ENCODE measurements at regions not wholly inside any gene's neighbourhood (a gene's known extent, or its start where the extent isn't known, plus 50 kb on each side); places are given as distances from the start of the nearest gene placed in this dataset.

DNA sequence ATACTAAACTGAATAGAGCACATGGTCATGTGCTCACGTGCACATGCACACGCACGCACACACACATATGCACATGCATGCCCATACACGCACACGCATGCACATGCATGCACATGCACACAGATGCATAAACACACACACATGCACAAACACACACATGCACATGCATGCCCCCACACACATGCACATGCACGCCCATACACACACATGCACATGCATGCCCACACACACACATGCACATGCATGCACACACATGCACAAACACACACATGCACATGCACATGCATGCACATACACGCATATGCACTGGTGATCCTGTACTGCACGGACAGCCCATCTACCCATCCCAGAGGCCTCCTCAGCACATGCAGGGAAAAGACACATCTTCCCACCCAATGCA is 426.6 kb downstream of the OCA2 start:
- H3K4me3 ChIP-seq (ENCODE audit: low read depth, low read length) = no peak overlapping the region
- no peaks in the 10 kb centered on the region for H3K9me3 ChIP-seq (ENCODE audit: control insufficient read depth, insufficient read depth, low read length)
- no peaks in the 10 kb centered on the region for H3K4me1 ChIP-seq (ENCODE audit: control insufficient read depth, insufficient read depth, low read length)
- no peaks in the 10 kb centered on the region for H3K27me3 ChIP-seq (ENCODE audit: control insufficient read depth, insufficient read depth, low read length)
- H3K9ac ChIP-seq (ENCODE audit: low read depth, low read length) = no peak overlapping the region
- no peak overlapping the region for H3K27ac ChIP-seq (ENCODE audit: low read depth, low read length)
- no peaks in the 10 kb centered on the region for H3K36me3 ChIP-seq (ENCODE audit: control insufficient read depth, insufficient read depth, low read length)

DNA sequence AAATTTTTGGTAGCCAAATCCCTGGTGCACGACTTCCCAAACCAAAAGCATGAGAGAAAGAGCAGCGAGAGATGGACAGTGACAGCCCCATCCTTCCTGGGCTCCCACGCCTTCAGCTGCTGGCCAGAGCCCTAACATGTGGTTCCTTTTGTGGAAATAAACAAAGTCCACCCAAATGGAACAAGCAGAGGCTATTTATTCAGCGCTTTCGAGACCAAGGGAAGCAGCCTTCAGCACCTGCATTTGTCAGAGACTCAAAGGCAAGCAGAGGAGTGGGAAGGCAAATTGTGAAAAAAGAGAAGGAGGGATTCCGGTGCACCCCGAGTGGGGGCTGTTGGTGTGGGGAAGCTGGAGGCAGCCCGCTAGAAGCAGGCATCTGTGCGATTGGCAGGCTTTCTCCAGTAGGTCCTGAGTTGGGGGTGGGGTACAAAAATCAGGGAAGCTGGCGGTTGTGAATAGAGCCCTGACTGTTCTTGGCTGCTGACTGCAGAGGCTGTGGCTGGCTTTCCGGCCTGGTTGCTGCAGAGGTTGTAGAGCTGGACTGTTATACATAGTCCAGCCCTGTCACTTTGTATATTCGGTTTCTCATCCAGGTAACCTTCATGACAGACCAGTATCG is 427.2 kb downstream of the OCA2 start:
- no peak overlapping the region for H3K4me3 ChIP-seq (ENCODE audit: low read depth, low read length)
- no peak overlapping the region for H3K27ac ChIP-seq (ENCODE audit: low read depth, low read length)
- no peaks in the 10 kb centered on the region for H3K36me3 ChIP-seq (ENCODE audit: control insufficient read depth, insufficient read depth, low read length)
- no peak overlapping the region for H3K9ac ChIP-seq (ENCODE audit: low read depth, low read length)
- no peaks in the 10 kb centered on the region for H3K4me1 ChIP-seq (ENCODE audit: control insufficient read depth, insufficient read depth, low read length)
- no peaks in the 10 kb centered on the region for H3K9me3 ChIP-seq (ENCODE audit: control insufficient read depth, insufficient read depth, low read length)
- H3K27me3 ChIP-seq (ENCODE audit: control insufficient read depth, insufficient read depth, low read length) = no peaks in the 10 kb centered on the region

GRCh38 chr15:27670486-27671209 is 428.5 kb downstream of the OCA2 start:
- Histone ChIP-seq H3K4me1 (ENCODE audit: control insufficient read depth, insufficient read depth, low read length) (no peaks in the 10 kb centered on the region), H3K27me3 (ENCODE audit: control insufficient read depth, insufficient read depth, low read length) (no peaks in the 10 kb centered on the region), H3K9ac (ENCODE audit: low read depth, low read length) (no peak overlapping the region), H3K36me3 (ENCODE audit: control insufficient read depth, insufficient read depth, low read length) (no peaks in the 10 kb centered on the region), H3K9me3 (ENCODE audit: control insufficient read depth, insufficient read depth, low read length) (no peaks in the 10 kb centered on the region), H3K27ac (ENCODE audit: low read depth, low read length) (no peak overlapping the region), H3K4me3 (ENCODE audit: low read depth, low read length) (no peak overlapping the region)

DNA sequence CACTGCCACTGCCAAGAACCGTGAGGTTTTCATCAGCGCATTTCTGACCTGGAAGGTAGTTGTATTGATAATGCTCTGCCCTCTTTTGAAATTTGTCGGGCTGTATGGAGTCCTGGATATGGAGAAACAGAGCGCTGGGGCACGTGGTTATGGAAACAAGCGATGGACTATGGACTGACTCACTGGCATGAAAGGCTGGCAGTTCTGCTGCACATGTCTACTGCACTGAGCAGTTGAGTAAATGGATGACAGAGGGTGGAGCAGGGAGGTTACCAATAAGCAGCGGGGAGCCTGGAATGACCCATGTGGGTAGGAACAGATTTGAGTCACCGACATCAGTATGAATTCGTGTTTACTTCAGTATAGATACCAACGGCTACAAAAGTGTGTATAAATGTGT is 429.5 kb downstream of the OCA2 start:
- Histone ChIP-seq H3K27ac (ENCODE audit: low read depth, low read length) (no peak overlapping the region), H3K9ac (ENCODE audit: low read depth, low read length) (no peak overlapping the region), H3K36me3 (ENCODE audit: control insufficient read depth, insufficient read depth, low read length) (no peaks in the 10 kb centered on the region), H3K4me1 (ENCODE audit: control insufficient read depth, insufficient read depth, low read length) (no peaks in the 10 kb centered on the region), H3K27me3 (ENCODE audit: control insufficient read depth, insufficient read depth, low read length) (no peaks in the 10 kb centered on the region), H3K9me3 (ENCODE audit: control insufficient read depth, insufficient read depth, low read length) (no peaks in the 10 kb centered on the region), H3K4me3 (ENCODE audit: low read depth, low read length) (no peak overlapping the region)

DNA sequence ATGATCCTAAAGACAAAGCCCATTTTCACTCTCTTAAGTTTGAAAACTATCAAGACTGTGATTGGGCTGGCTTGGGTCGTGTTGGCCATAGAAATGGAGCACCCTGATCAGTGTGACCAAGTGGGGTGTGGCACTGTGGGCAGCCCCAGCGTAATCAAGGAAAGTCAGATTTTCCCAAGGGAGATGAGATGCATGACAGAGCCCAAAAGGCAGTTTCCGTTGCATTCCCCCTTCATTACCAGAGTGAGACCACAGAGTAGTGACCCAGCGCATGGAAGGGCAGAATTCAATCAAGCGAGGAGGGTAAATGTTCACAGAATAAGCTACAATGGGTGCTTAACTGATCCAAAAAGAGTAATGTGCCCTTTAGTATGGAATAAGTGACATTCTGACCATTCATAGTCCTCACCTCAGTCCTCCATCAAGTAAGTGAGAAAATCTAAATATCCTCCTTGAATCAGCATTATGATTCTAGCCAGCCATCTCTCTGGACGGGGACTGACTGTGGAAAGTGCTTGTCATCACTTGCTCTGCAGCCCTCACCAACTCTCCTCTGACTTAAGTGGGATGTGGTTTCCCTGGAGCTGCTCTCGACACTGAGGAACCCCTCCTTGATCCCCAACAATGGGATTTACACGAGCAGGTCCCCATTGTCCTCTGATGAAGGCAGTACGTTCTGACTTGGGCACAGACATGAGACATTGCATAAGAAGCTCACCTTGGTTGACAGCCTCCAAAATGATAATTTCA is 430.5 kb downstream of the OCA2 start:
- Histone ChIP-seq H3K9me3 (ENCODE audit: control insufficient read depth, insufficient read depth, low read length) (no peaks in the 10 kb centered on the region), H3K4me1 (ENCODE audit: control insufficient read depth, insufficient read depth, low read length) (no peaks in the 10 kb centered on the region), H3K27me3 (ENCODE audit: control insufficient read depth, insufficient read depth, low read length) (no peaks in the 10 kb centered on the region), H3K4me3 (ENCODE audit: low read depth, low read length) (no peak overlapping the region), H3K36me3 (ENCODE audit: control insufficient read depth, insufficient read depth, low read length) (no peaks in the 10 kb centered on the region), H3K27ac (ENCODE audit: low read depth, low read length) (no peak overlapping the region), H3K9ac (ENCODE audit: low read depth, low read length) (no peak overlapping the region)

DNA sequence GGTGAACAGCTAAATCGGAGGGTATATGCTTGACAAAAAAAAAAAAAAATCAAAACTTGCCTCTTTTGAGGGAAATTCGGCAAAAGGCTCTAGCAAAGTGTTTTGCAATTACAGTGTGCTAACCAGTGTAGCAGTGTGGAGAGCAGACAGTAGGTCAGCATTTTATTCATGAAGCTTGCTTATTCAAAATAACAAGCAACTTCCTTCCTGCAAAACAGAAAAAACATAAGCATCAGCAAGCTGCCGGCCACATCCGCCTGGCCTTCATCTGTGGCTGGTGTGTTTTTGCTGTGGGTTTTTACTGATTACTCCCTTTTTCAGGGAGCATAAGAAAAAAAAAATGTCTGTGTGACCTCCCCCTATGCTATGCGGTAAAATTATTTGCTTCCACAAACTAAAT is 434.1 kb downstream of the OCA2 start:
- Histone ChIP-seq H3K27ac (ENCODE audit: low read depth, low read length) (no peak overlapping the region), H3K9ac (ENCODE audit: low read depth, low read length) (no peak overlapping the region), H3K36me3 (ENCODE audit: control insufficient read depth, insufficient read depth, low read length) (no peaks in the 10 kb centered on the region), H3K4me1 (ENCODE audit: control insufficient read depth, insufficient read depth, low read length) (no peaks in the 10 kb centered on the region), H3K9me3 (ENCODE audit: control insufficient read depth, insufficient read depth, low read length) (peaks cover 10% of the 10 kb centered on the region; the same call in 1 of the 2 replicates), H3K4me3 (ENCODE audit: low read depth, low read length) (no peak overlapping the region), H3K27me3 (ENCODE audit: control insufficient read depth, insufficient read depth, low read length) (no peaks in the 10 kb centered on the region)

GRCh38 chr15:27662892-27663291 is 436.2 kb downstream of the OCA2 start:
- Histone ChIP-seq H3K4me3 (ENCODE audit: low read depth, low read length) (no peak overlapping the region), H3K9ac (ENCODE audit: low read depth, low read length) (no peak overlapping the region), H3K27ac (ENCODE audit: low read depth, low read length) (no peak overlapping the region), H3K9me3 (ENCODE audit: control insufficient read depth, insufficient read depth, low read length) (peaks cover 10% of the 10 kb centered on the region; the same call in 1 of the 2 replicates), H3K4me1 (ENCODE audit: control insufficient read depth, insufficient read depth, low read length) (no peaks in the 10 kb centered on the region), H3K36me3 (ENCODE audit: control insufficient read depth, insufficient read depth, low read length) (no peaks in the 10 kb centered on the region), H3K27me3 (ENCODE audit: control insufficient read depth, insufficient read depth, low read length) (no peaks in the 10 kb centered on the region)

GRCh38 chr15:27660676-27661075 is 438.4 kb downstream of the OCA2 start:
- Histone ChIP-seq H3K9ac (ENCODE audit: low read depth, low read length) (no peak overlapping the region), H3K9me3 (ENCODE audit: control insufficient read depth, insufficient read depth, low read length) (peaks cover 13% of the 10 kb centered on the region; the same call in 1 of the 2 replicates), H3K27ac (ENCODE audit: low read depth, low read length) (no peak overlapping the region), H3K4me1 (ENCODE audit: control insufficient read depth, insufficient read depth, low read length) (no peaks in the 10 kb centered on the region), H3K27me3 (ENCODE audit: control insufficient read depth, insufficient read depth, low read length) (no peaks in the 10 kb centered on the region), H3K36me3 (ENCODE audit: control insufficient read depth, insufficient read depth, low read length) (no peaks in the 10 kb centered on the region), H3K4me3 (ENCODE audit: low read depth, low read length) (no peak overlapping the region)

DNA sequence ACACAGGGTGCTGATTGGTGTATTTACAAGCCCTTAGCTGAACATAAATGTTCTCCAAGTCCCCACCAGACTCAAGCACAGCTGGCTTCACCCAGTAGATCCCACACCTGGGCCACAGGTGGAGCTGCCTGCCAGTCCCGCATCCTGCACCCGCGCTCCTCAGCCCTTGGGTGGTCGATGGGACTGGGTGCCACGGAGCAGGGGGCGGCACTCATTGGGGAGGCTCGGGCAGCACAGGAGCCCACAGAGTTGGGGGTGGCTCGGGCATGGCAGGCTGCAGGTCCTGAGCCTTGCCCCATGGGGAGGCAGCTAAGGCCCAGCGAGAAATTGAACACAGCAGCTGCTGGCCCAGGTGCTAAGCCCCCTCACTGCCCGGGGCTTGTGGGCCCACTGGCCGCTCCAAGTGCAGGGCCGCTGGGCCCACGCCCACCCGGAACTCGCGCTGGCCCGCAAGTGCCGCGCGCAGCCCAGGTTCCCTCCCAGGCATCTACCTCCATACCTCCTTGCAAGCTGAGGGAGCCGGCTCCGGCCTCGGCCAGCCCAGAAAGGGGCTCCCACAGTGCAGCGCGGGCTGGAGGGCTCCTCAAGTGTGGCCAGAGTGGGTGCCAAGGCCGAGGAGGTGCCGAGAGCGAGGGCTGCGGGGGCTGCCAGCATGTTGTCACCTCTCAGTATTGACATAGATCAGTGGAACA is 442.7 kb downstream of the OCA2 start:
- Histone ChIP-seq H3K9me3 (ENCODE audit: control insufficient read depth, insufficient read depth, low read length) (peaks cover 9% of the 10 kb centered on the region; the same call in 1 of the 2 replicates), H3K27me3 (ENCODE audit: control insufficient read depth, insufficient read depth, low read length) (no peaks in the 10 kb centered on the region), H3K36me3 (ENCODE audit: control insufficient read depth, insufficient read depth, low read length) (no peaks in the 10 kb centered on the region), H3K4me3 (ENCODE audit: low read depth, low read length) (no peak overlapping the region), H3K9ac (ENCODE audit: low read depth, low read length) (no peak overlapping the region), H3K4me1 (ENCODE audit: control insufficient read depth, insufficient read depth, low read length) (no peaks in the 10 kb centered on the region), H3K27ac (ENCODE audit: low read depth, low read length) (no peak overlapping the region)

DNA sequence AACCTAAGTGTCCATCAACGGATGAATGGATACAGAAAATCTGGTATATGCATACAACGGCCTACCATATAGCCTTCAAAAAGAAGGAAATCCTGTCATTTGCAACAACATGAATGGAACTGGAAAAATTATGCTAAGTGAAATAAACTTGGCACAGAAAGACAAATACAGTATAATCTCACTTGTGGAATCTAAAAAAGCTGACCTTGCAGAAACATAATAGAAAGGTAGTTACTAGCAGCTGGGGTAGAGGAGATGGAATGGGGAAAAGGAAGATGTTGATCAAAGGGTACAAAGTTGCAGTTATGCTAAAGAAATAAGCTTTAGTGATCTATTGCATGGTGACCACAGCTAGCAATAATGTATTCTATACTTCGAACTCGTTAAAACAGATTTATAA is 444.1 kb downstream of the OCA2 start:
- Histone ChIP-seq H3K9ac (ENCODE audit: low read depth, low read length) (no peak overlapping the region), H3K27me3 (ENCODE audit: control insufficient read depth, insufficient read depth, low read length) (no peaks in the 10 kb centered on the region), H3K4me3 (ENCODE audit: low read depth, low read length) (no peak overlapping the region), H3K9me3 (ENCODE audit: control insufficient read depth, insufficient read depth, low read length) (peaks cover 8% of the 10 kb centered on the region; the same call in 1 of the 2 replicates), H3K4me1 (ENCODE audit: control insufficient read depth, insufficient read depth, low read length) (no peaks in the 10 kb centered on the region), H3K27ac (ENCODE audit: low read depth, low read length) (no peak overlapping the region), H3K36me3 (ENCODE audit: control insufficient read depth, insufficient read depth, low read length) (no peaks in the 10 kb centered on the region)
